ENCODE measurements at regions not wholly inside any gene's neighbourhood (a gene's known extent, or its start where the extent isn't known, plus 50 kb on each side); places are given as distances from the start of the nearest gene placed in this dataset.

- intact Hi-C loops (cut with micrococcal nuclease; ENCODE audit: unreplicated experiment) (no loop called here), in situ Hi-C loops (cut with HindIII; ENCODE audit: low pct_unique_long_range_greater_than_20kb, low sequenced_read_pairs) (no loop called here)
- CTCF ChIA-PET: no interaction called here
- ATAC-seq: no peak
- POLR2A ChIA-PET: no interaction called here
- H3K27me3 ChIP-seq (ENCODE audit: control insufficient read depth, insufficient read depth, low read length): no peaks in the 10 kb centered on the region
- TF ChIP-seq, protein P1, sequence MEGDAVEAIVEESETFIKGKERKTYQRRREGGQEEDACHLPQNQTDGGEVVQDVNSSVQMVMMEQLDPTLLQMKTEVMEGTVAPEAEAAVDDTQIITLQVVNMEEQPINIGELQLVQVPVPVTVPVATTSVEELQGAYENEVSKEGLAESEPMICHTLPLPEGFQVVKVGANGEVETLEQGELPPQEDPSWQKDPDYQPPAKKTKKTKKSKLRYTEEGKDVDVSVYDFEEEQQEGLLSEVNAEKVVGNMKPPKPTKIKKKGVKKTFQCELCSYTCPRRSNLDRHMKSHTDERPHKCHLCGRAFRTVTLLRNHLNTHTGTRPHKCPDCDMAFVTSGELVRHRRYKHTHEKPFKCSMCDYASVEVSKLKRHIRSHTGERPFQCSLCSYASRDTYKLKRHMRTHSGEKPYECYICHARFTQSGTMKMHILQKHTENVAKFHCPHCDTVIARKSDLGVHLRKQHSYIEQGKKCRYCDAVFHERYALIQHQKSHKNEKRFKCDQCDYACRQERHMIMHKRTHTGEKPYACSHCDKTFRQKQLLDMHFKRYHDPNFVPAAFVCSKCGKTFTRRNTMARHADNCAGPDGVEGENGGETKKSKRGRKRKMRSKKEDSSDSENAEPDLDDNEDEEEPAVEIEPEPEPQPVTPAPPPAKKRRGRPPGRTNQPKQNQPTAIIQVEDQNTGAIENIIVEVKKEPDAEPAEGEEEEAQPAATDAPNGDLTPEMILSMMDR (IDR thresholded peaks at IDR 0.05): no peak
- TF ChIP-seq TCF7L2 (IDR thresholded peaks at IDR 0.05; ENCODE audit: low read depth, low read length) (no peak), POLR2AphosphoS5 (IDR thresholded peaks at IDR 0.05; ENCODE audit: low read depth, low read length) (no peak), SIN3A (IDR thresholded peaks at IDR 0.05; ENCODE audit: borderline replicate concordance, insufficient read depth, low read depth, low read length) (no peak)
- TF ChIP-seq, protein P2, sequence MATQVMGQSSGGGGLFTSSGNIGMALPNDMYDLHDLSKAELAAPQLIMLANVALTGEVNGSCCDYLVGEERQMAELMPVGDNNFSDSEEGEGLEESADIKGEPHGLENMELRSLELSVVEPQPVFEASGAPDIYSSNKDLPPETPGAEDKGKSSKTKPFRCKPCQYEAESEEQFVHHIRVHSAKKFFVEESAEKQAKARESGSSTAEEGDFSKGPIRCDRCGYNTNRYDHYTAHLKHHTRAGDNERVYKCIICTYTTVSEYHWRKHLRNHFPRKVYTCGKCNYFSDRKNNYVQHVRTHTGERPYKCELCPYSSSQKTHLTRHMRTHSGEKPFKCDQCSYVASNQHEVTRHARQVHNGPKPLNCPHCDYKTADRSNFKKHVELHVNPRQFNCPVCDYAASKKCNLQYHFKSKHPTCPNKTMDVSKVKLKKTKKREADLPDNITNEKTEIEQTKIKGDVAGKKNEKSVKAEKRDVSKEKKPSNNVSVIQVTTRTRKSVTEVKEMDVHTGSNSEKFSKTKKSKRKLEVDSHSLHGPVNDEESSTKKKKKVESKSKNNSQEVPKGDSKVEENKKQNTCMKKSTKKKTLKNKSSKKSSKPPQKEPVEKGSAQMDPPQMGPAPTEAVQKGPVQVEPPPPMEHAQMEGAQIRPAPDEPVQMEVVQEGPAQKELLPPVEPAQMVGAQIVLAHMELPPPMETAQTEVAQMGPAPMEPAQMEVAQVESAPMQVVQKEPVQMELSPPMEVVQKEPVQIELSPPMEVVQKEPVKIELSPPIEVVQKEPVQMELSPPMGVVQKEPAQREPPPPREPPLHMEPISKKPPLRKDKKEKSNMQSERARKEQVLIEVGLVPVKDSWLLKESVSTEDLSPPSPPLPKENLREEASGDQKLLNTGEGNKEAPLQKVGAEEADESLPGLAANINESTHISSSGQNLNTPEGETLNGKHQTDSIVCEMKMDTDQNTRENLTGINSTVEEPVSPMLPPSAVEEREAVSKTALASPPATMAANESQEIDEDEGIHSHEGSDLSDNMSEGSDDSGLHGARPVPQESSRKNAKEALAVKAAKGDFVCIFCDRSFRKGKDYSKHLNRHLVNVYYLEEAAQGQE (IDR thresholded peaks at IDR 0.05; ENCODE audit: insufficient read depth in 1 of 2, low read depth in 2 of 2, low read length in 1 of 2): no peak
- H3K4me1 ChIP-seq (ENCODE audit: control insufficient read depth, insufficient read depth, low read length): no peaks in the 10 kb centered on the region
- H3K27ac ChIP-seq (ENCODE audit: low read length): no peak overlapping the region
- BruUV-seq (replicated peaks): no TSS peak
- H3K9me3 ChIP-seq (ENCODE audit: control insufficient read depth, insufficient read depth, low read depth, low read length): no peaks in the 10 kb centered on the region
- no peak for DNase-seq (ENCODE audit: low read depth, low spot score)
- no peak overlapping the region for H3K4me3 ChIP-seq (ENCODE audit: low read depth in 2 of 2, low read length in 2 of 2)
- no peaks in the 10 kb centered on the region for H3K36me3 ChIP-seq (ENCODE audit: control insufficient read depth, insufficient read depth, low read length)
Measured at GRCh38 chr13:111845621-111846351, 221.2 kb upstream of the SOX1 start.

GRCh38 chr13:111846391-111847159 lies 220.4 kb upstream of the SOX1 start:
- Histone ChIP-seq H3K27ac (ENCODE audit: low read length) (no peak overlapping the region), H3K36me3 (ENCODE audit: control insufficient read depth, insufficient read depth, low read length) (no peaks in the 10 kb centered on the region), H3K4me1 (ENCODE audit: control insufficient read depth, insufficient read depth, low read length) (no peaks in the 10 kb centered on the region), H3K9me3 (ENCODE audit: control insufficient read depth, insufficient read depth, low read depth, low read length) (no peaks in the 10 kb centered on the region), H3K4me3 (ENCODE audit: low read depth in 2 of 2, low read length in 2 of 2) (no peak overlapping the region), H3K27me3 (ENCODE audit: control insufficient read depth, insufficient read depth, low read length) (no peaks in the 10 kb centered on the region)
- TF ChIP-seq, protein P2 (IDR thresholded peaks at IDR 0.05; ENCODE audit: insufficient read depth in 1 of 2, low read depth in 2 of 2, low read length in 1 of 2): no peak
- TF ChIP-seq POLR2AphosphoS5 (IDR thresholded peaks at IDR 0.05; ENCODE audit: low read depth, low read length) (no peak), SIN3A (IDR thresholded peaks at IDR 0.05; ENCODE audit: borderline replicate concordance, insufficient read depth, low read depth, low read length) (no peak), TCF7L2 (IDR thresholded peaks at IDR 0.05; ENCODE audit: low read depth, low read length) (no peak)
- TF ChIP-seq, protein P1 (IDR thresholded peaks at IDR 0.05): no peak
- ATAC-seq (no peak), DNase-seq (ENCODE audit: low read depth, low spot score) (no peak)
- intact Hi-C loops (cut with micrococcal nuclease; ENCODE audit: unreplicated experiment) (no loop called here), in situ Hi-C loops (cut with HindIII; ENCODE audit: low pct_unique_long_range_greater_than_20kb, low sequenced_read_pairs) (no loop called here)
- ChIA-PET CTCF (interaction anchor here (0.6 kb wide), 1 partner anchor 23 kb away, joined by 3 read pairs; no protein-coding TSS in a partner anchor), POLR2A (no interaction called here)
- BruUV-seq (replicated peaks): no TSS peak
